Mesenchymal stem cell (in vitro differentiated cells and primary cell): ENCODE measurements at regions not wholly inside any gene's neighbourhood (a gene's known extent, or its start where the extent isn't known, plus 50 kb on each side); places are given as distances from the start of the nearest gene placed in this dataset.

Experiments used
- DNase-seq: peaks from one replicate; pipeline ENCODE4 v3.0.0-alpha.2; 2013
- H2AFZ ChIP-seq: one replicate; pipeline ENCODE4 v1.6.1; 2013; ENCODE audit warnings: low read depth, mild to moderate bottlenecking, control low read depth, inconsistent platforms, low read length, moderate library complexity
- H2AK5ac ChIP-seq: 2 replicates; pipeline ENCODE4 v1.6.1; 2013; ENCODE audit warnings: low read length, moderate library complexity, mild to moderate bottlenecking, inconsistent platforms; ENCODE audit not compliant: severe bottlenecking
- H2BK120ac ChIP-seq: one replicate; pipeline ENCODE4 v1.6.1; 2013; ENCODE audit warnings: low read depth, mild to moderate bottlenecking, inconsistent platforms, low read length, moderate library complexity
- H2BK12ac ChIP-seq, 2 experiments: one replicate each; pipeline ENCODE4 v1.6.1; 2013; ENCODE audit warnings: inconsistent platforms in 2 of 2, low read length in 2 of 2, mild to moderate bottlenecking in 2 of 2, moderate library complexity in 2 of 2, control low read depth in 1 of 2
- H2BK15ac ChIP-seq: one replicate; pipeline ENCODE4 v1.6.1; 2013; ENCODE audit warnings: mild to moderate bottlenecking, low read depth, inconsistent platforms; ENCODE audit not compliant: poor library complexity, severe bottlenecking
- H2BK5ac ChIP-seq: 2 replicates; pipeline ENCODE4 v1.6.1; 2013; ENCODE audit warnings: low read depth, mild to moderate bottlenecking, low read length, control low read depth, inconsistent platforms; ENCODE audit not compliant: poor library complexity, severe bottlenecking
- H3K14ac ChIP-seq, 2 experiments: one replicate each; pipeline ENCODE4 v1.6.1; 2013; ENCODE audit warnings: inconsistent platforms in 2 of 2, low read length in 2 of 2, control low read depth in 1 of 2, mild to moderate bottlenecking in 1 of 2, moderate library complexity in 1 of 2
- H3K18ac ChIP-seq, 2 experiments: one replicate each; pipeline ENCODE4 v1.6.1; 2013; ENCODE audit warnings: inconsistent platforms in 2 of 2, low read length in 2 of 2, control low read depth in 1 of 2, low read depth in 1 of 2, mild to moderate bottlenecking in 1 of 2
- H3K23ac ChIP-seq, 2 experiments: one replicate each; pipeline ENCODE4 v1.6.1; 2013; ENCODE audit warnings: inconsistent platforms in 2 of 2, low read length in 2 of 2, mild to moderate bottlenecking in 2 of 2, moderate library complexity in 2 of 2, control low read depth in 1 of 2
- H3K27ac ChIP-seq: 2 replicates; pipeline ENCODE4 v1.5.1; 2013; ENCODE audit warnings: mild to moderate bottlenecking, moderate library complexity, low read length, control low read depth, inconsistent platforms; ENCODE audit not compliant: poor library complexity, severe bottlenecking
- H3K27me3 ChIP-seq, 2 experiments: 2 replicates each; pipeline versions ENCODE4 v1.6.1 to v1.7.0; 2013; ENCODE audit warnings: low read length in 2 of 2, mild to moderate bottlenecking in 2 of 2, moderate library complexity in 2 of 2, control low read depth in 1 of 2, inconsistent platforms in 1 of 2; ENCODE audit not compliant: control insufficient read depth in 1 of 2, insufficient read depth in 1 of 2
- H3K36me3 ChIP-seq, 2 experiments: 2 replicates each; pipeline versions ENCODE4 v1.6.1 to v1.7.0; 2013; ENCODE audit warnings: low read length in 2 of 2, control low read depth in 1 of 2, inconsistent platforms in 1 of 2, low read depth in 1 of 2, mild to moderate bottlenecking in 1 of 2; ENCODE audit not compliant: insufficient read depth in 2 of 2, control insufficient read depth in 1 of 2
- H3K4ac ChIP-seq, 2 experiments: one replicate each; pipeline ENCODE4 v1.6.1; 2013; ENCODE audit warnings: inconsistent platforms in 2 of 2, low read length in 2 of 2, mild to moderate bottlenecking in 2 of 2, moderate library complexity in 2 of 2, control low read depth in 1 of 2, low read depth in 1 of 2
- H3K4me1 ChIP-seq: 2 replicates; pipeline ENCODE4 v1.6.1; 2013; ENCODE audit warnings: low read depth, low read length, control low read depth; ENCODE audit not compliant: control insufficient read depth, insufficient read depth
- H3K4me2 ChIP-seq: 2 replicates; pipeline ENCODE4 v1.6.1; 2013; ENCODE audit warnings: low read length, mild to moderate bottlenecking, inconsistent platforms; ENCODE audit not compliant: poor library complexity, severe bottlenecking
- H3K4me3 ChIP-seq, 2 experiments: 2 replicates each; pipeline versions ENCODE4 v1.5.1 to v1.7.0; 2013; ENCODE audit warnings: low read length in 2 of 2, mild to moderate bottlenecking in 2 of 2, control low read depth in 1 of 2, low read depth in 1 of 2; ENCODE audit not compliant: insufficient read depth in 1 of 2
- H3K79me1 ChIP-seq: replicated peaks from 2 replicates; pipeline ENCODE4 v1.6.1; 2013; ENCODE audit warnings: mild to moderate bottlenecking, control low read depth, low read length, inconsistent platforms; ENCODE audit not compliant: poor library complexity, severe bottlenecking
- H3K9ac ChIP-seq: 2 replicates; pipeline ENCODE4 v1.7.0; 2013; ENCODE audit warnings: mild to moderate bottlenecking, low read length, moderate library complexity
- H3K9me3 ChIP-seq: 2 replicates; pipeline ENCODE4 v1.7.0; 2013; ENCODE audit warnings: mild to moderate bottlenecking, low read length; ENCODE audit not compliant: control insufficient read depth
- H4K8ac ChIP-seq: one replicate; pipeline ENCODE4 v1.6.1; 2013; ENCODE audit warnings: inconsistent platforms, mild to moderate bottlenecking, low read length, moderate library complexity
- H4K91ac ChIP-seq: one replicate; pipeline ENCODE4 v1.6.1; 2013; ENCODE audit warnings: mild to moderate bottlenecking, low read length, inconsistent platforms
- WGBS: methylation state at CpG from one replicate; pipeline ENCODE4 v1.1.7; 2013; ENCODE audit warnings: mixed read lengths; 5-methylcytosine and 5-hydroxymethylcytosine counted together

- no CpG with 5 or more reads among the region's 1 CpG for WGBS
- H2AK5ac ChIP-seq: no peak overlapping the region
- H3K4me2 ChIP-seq: no peak overlapping the region
- no peak overlapping the region for H2AFZ ChIP-seq
- no peak overlapping the region for H2BK12ac ChIP-seq
- no peak overlapping the region for H3K9ac ChIP-seq
- peaks cover 4 to 17% of the 10 kb centered on the region in 2 experiments for H3K36me3 ChIP-seq
- H4K91ac ChIP-seq: no peak overlapping the region
- no peaks in the 10 kb centered on the region for H3K4me1 ChIP-seq
- H3K4ac ChIP-seq: no peak overlapping the region
- H3K27me3 ChIP-seq: no peaks in the 10 kb centered on the region
- no peaks in the 10 kb centered on the region for H3K9me3 ChIP-seq
- no peak overlapping the region for H3K14ac ChIP-seq
- peaks cover 8% of the 10 kb centered on the region for H3K79me1 ChIP-seq
- no peak overlapping the region for H3K27ac ChIP-seq
- H4K8ac ChIP-seq: no peak overlapping the region
- no peak overlapping the region for H2BK5ac ChIP-seq
- H2BK120ac ChIP-seq: no peak overlapping the region
- no peak overlapping the region for H3K4me3 ChIP-seq
- no peak overlapping the region for H2BK15ac ChIP-seq
- H3K23ac ChIP-seq: no peak overlapping the region
- DNase-seq: no peak
- H3K18ac ChIP-seq: no peak overlapping the region
Measured at GRCh38 chr6:144594585-144594984, 309.4 kb downstream of the UTRN start.

- Histone ChIP-seq H3K27me3 (no peaks in the 10 kb centered on the region), H3K23ac (no peak overlapping the region), H3K4me2 (no peak overlapping the region), H2BK15ac (no peak overlapping the region), H4K8ac (no peak overlapping the region), H3K4me3 (no peak overlapping the region), H2BK120ac (no peak overlapping the region), H3K18ac (no peak overlapping the region), H3K27ac (no peak overlapping the region), H3K4me1 (no peaks in the 10 kb centered on the region), H4K91ac (no peak overlapping the region), H2AFZ (no peak overlapping the region), H2AK5ac (no peak overlapping the region), H3K79me1 (peaks cover 8% of the 10 kb centered on the region), H2BK5ac (no peak overlapping the region), H3K36me3 (peaks cover 4 to 17% of the 10 kb centered on the region in 2 experiments), H3K9ac (no peak overlapping the region), H3K4ac (no peak overlapping the region), H2BK12ac (no peak overlapping the region), H3K14ac (no peak overlapping the region), H3K9me3 (no peaks in the 10 kb centered on the region)
- WGBS: 99% methylated on average over 3 of the region's 3 CpGs
- no peak for DNase-seq
Measured at GRCh38 chr6:144595266-144595665, 310.1 kb downstream of the UTRN start.

GRCh38 chr6:144597511-144597910 lies 312.4 kb downstream of the UTRN start:
- H4K91ac ChIP-seq: no peak overlapping the region
- H3K79me1 ChIP-seq: peaks cover 10% of the 10 kb centered on the region
- H3K27ac ChIP-seq: no peak overlapping the region
- peaks cover 4 to 17% of the 10 kb centered on the region in 2 experiments for H3K36me3 ChIP-seq
- H2BK120ac ChIP-seq: no peak overlapping the region
- H2AK5ac ChIP-seq: no peak overlapping the region
- no peak overlapping the region for H3K18ac ChIP-seq
- no peaks in the 10 kb centered on the region for H3K4me1 ChIP-seq
- H3K4ac ChIP-seq: no peak overlapping the region
- H4K8ac ChIP-seq: no peak overlapping the region
- no peak overlapping the region for H3K23ac ChIP-seq
- no peak overlapping the region for H3K4me2 ChIP-seq
- no peak overlapping the region for H3K9ac ChIP-seq
- H3K27me3 ChIP-seq: no peaks in the 10 kb centered on the region
- H2AFZ ChIP-seq: no peak overlapping the region
- H2BK12ac ChIP-seq: no peak overlapping the region
- peaks cover 10% of the 10 kb centered on the region for H3K9me3 ChIP-seq
- no peak overlapping the region for H3K14ac ChIP-seq
- H2BK5ac ChIP-seq: no peak overlapping the region
- H2BK15ac ChIP-seq: no peak overlapping the region
- DNase-seq: no peak
- H3K4me3 ChIP-seq: no peak overlapping the region

- Histone ChIP-seq H3K4me1 (no peaks in the 10 kb centered on the region), H2BK15ac (no peak overlapping the region), H3K23ac (no peak overlapping the region), H3K36me3 (peaks cover 0 to 7% of the 10 kb centered on the region in 2 experiments), H2AK5ac (no peak overlapping the region), H3K9me3 (peaks cover 10% of the 10 kb centered on the region), H4K8ac (no peak overlapping the region), H3K27ac (no peak overlapping the region), H3K79me1 (peaks cover 8% of the 10 kb centered on the region), H3K9ac (no peak overlapping the region), H3K4ac (no peak overlapping the region), H2BK12ac (no peak overlapping the region), H3K4me3 (no peak overlapping the region), H3K14ac (no peak overlapping the region), H4K91ac (no peak overlapping the region), H2AFZ (no peak overlapping the region), H2BK120ac (no peak overlapping the region), H3K4me2 (no peak overlapping the region), H3K18ac (no peak overlapping the region), H3K27me3 (no peaks in the 10 kb centered on the region), H2BK5ac (no peak overlapping the region)
- DNase-seq: no peak
- WGBS: no CpG with 5 or more reads among the region's 1 CpG
Measured at GRCh38 chr6:144599615-144600014, 314.5 kb downstream of the UTRN start.
